SK-N-SH treated with all-trans-retinoic acid at 6 μM for 48 hours (cell line): ENCODE measurements at regions not wholly inside any gene's neighbourhood (a gene's known extent, or its start where the extent isn't known, plus 50 kb on each side); places are given as distances from the start of the nearest gene placed in this dataset.
A peak's percentile ranks its signal among the peaks of the same experiment; 100 is the strongest.

Experiments used
- ATAC-seq: fragments of 200-7000 bp; cut with Tn5 transposase; 3 replicates; pipeline ENCODE4 v1.9.1; 2020; ENCODE audit warnings: mild to moderate bottlenecking, moderate library complexity
- BACH2 ChIP-seq: fragments of 250-450 bp; sonication (Bioruptor Pico); IDR thresholded peaks from 2 replicates; pipeline ENCODE4 v1.9.0; 2021; ENCODE audit warnings: mild to moderate bottlenecking, borderline replicate concordance
- CREB5 ChIP-seq: fragments of 250-450 bp; sonication (Bioruptor Pico); IDR thresholded peaks from 2 replicates; pipeline ENCODE4 v1.5.1; 2020; ENCODE audit warnings: low read depth, mild to moderate bottlenecking, moderate library complexity
- CSRNP3 ChIP-seq: fragments of 250-450 bp; sonication (Bioruptor Pico); IDR thresholded peaks from 2 replicates; pipeline ENCODE4 v1.5.1; 2021; ENCODE audit warnings: mild to moderate bottlenecking, moderate library complexity
- ESRRG ChIP-seq: fragments of 250-450 bp; sonication (Bioruptor Pico); IDR thresholded peaks from 2 replicates; pipeline ENCODE4 v1.6.1; 2021; ENCODE audit warnings: mild to moderate bottlenecking
- OSR1 ChIP-seq: fragments of 250-450 bp; sonication (Bioruptor Pico); IDR thresholded peaks from 2 replicates; pipeline ENCODE4 v1.8.0; 2022; ENCODE audit warnings: moderate library complexity, mild to moderate bottlenecking, inconsistent platforms
- PATZ1 ChIP-seq: fragments of 250-450 bp; sonication (Bioruptor Pico); IDR thresholded peaks from 2 replicates; pipeline ENCODE4 v1.8.0; 2020; ENCODE audit warnings: mild to moderate bottlenecking, moderate library complexity, borderline replicate concordance
- POU6F1 ChIP-seq: fragments of 250-450 bp; sonication (Bioruptor Pico); IDR thresholded peaks from 2 replicates; pipeline ENCODE4 v1.8.0; 2021; ENCODE audit warnings: low read depth, mild to moderate bottlenecking, moderate library complexity, borderline replicate concordance
- PPARA ChIP-seq: fragments of 250-450 bp; sonication (Bioruptor Pico); IDR thresholded peaks from 2 replicates; pipeline ENCODE4 v1.5.0; 2020; ENCODE audit warnings: mild to moderate bottlenecking, borderline replicate concordance
- SNAI2 ChIP-seq: fragments of 250-450 bp; sonication (Bioruptor Pico); IDR thresholded peaks from 2 replicates; pipeline ENCODE4 v1.5.0; 2020; ENCODE audit warnings: mild to moderate bottlenecking, moderate library complexity
- TCF4 ChIP-seq: fragments of 250-450 bp; sonication (Bioruptor Pico); IDR thresholded peaks from 2 replicates; pipeline ENCODE4 v1.8.0; 2021; ENCODE audit warnings: mild to moderate bottlenecking, moderate library complexity, borderline replicate concordance
- TSHZ2 ChIP-seq: fragments of 250-450 bp; sonication (Bioruptor Pico); IDR thresholded peaks from 2 replicates; pipeline ENCODE4 v1.5.0; 2020; ENCODE audit warnings: mild to moderate bottlenecking, moderate library complexity
- ZC3H10 ChIP-seq: fragments of 250-450 bp; sonication (Bioruptor Pico); IDR thresholded peaks from 2 replicates; pipeline ENCODE4 v1.5.1; 2021; ENCODE audit warnings: mild to moderate bottlenecking, moderate library complexity
- ZFP30 ChIP-seq: fragments of 450-650 bp; formaldehyde crosslinking; IDR thresholded peaks from 2 replicates; pipeline ENCODE4 v1.5.0; 2022; ENCODE audit warnings: mild to moderate bottlenecking, moderate library complexity
- ZNF565 ChIP-seq: fragments of 450-650 bp; formaldehyde crosslinking; conservative IDR thresholded peaks from 2 replicates; pipeline ENCODE4 v1.5.0; 2020; ENCODE audit warnings: low read depth, mild to moderate bottlenecking, moderate library complexity
- ZNF70 ChIP-seq: fragments of 450-650 bp; formaldehyde crosslinking; IDR thresholded peaks from 2 replicates; pipeline ENCODE4 v1.5.0; 2020; ENCODE audit warnings: mild to moderate bottlenecking, moderate library complexity
- ZNF8 ChIP-seq: fragments of 450-650 bp; formaldehyde crosslinking; IDR thresholded peaks from 2 replicates; pipeline ENCODE4 v1.5.0; 2020; ENCODE audit warnings: mild to moderate bottlenecking, moderate library complexity

- TF ChIP-seq CSRNP3 (CRISPR knock-in tag) = no peak
- no peak for TF ChIP-seq ZNF565 (CRISPR knock-in tag)
These were observed 180.3 kb upstream of the PKDCC start (continued) for GRCh38 chr2:41867553-41867952.

- no peak for TF ChIP-seq ZFP30 (CRISPR knock-in tag)
- no peak for TF ChIP-seq PATZ1 (CRISPR knock-in tag)
- TF ChIP-seq POU6F1 (CRISPR knock-in tag) = no peak
- TF ChIP-seq ZNF70 (CRISPR knock-in tag) = no peak
- no peak for TF ChIP-seq ESRRG
- no peak for TF ChIP-seq OSR1 (CRISPR knock-in tag)
- no peak for TF ChIP-seq ZNF8
- ATAC-seq = peak; percentile 97
These were observed 178.1 kb upstream of the PKDCC start for GRCh38 chr2:41869542-41870264.

- ATAC-seq = no peak; the same call in 2 of the 3 replicates
- TF ChIP-seq TSHZ2 (CRISPR knock-in tag) = no peak
- TF ChIP-seq PATZ1 (CRISPR knock-in tag) = no peak
- no peak for TF ChIP-seq ZNF565 (CRISPR knock-in tag)
- no peak for TF ChIP-seq TCF4 (CRISPR knock-in tag)
- no peak for TF ChIP-seq BACH2 (CRISPR knock-in tag)
- TF ChIP-seq ZFP30 (CRISPR knock-in tag) = no peak
- no peak for TF ChIP-seq SNAI2 (CRISPR knock-in tag)
- no peak for TF ChIP-seq ZNF70 (CRISPR knock-in tag)
- no peak for TF ChIP-seq CREB5 (CRISPR knock-in tag)
- no peak for TF ChIP-seq ZNF8
These were observed 177.6 kb upstream of the PKDCC start for GRCh38 chr2:41870265-41870585.

- no peak for ATAC-seq
- no peak for TF ChIP-seq CSRNP3 (CRISPR knock-in tag)
- no peak for TF ChIP-seq PPARA (CRISPR knock-in tag)
- no peak for TF ChIP-seq BACH2 (CRISPR knock-in tag)
- TF ChIP-seq CREB5 (CRISPR knock-in tag) = no peak
- TF ChIP-seq SNAI2 (CRISPR knock-in tag) = no peak
- no peak for TF ChIP-seq ZC3H10 (CRISPR knock-in tag)
- TF ChIP-seq ZFP30 (CRISPR knock-in tag) = no peak
- no peak for TF ChIP-seq TCF4 (CRISPR knock-in tag)
- no peak for TF ChIP-seq ZNF70 (CRISPR knock-in tag)
- TF ChIP-seq PATZ1 (CRISPR knock-in tag) = no peak
These were observed 176.7 kb upstream of the PKDCC start for GRCh38 chr2:41871080-41871479.
